ENCODE measurements at regions not wholly inside any gene's neighbourhood (a gene's known extent, or its start where the extent isn't known, plus 50 kb on each side); places are given as distances from the start of the nearest gene placed in this dataset.

DNA sequence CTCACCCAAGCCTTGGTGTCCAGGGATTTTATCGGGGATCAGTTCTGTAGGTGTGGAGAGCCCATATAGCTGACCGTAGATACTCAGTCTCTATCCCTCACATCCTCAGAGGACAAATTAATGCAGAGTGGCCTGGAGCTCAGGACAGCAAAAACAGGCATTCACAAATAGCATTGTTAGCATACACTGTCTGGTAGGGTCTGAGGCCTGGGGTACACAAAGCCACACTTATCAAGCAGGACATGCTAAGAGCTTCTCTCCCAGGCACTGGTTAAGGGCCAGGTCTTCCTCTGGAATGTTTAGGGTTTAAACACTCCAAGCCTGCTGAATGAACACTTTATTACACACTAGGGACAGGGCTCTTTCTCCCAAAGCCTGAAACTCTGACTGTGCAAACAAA, 253.2 kb downstream of the NEDD1 start:
- DNase-seq: no peak
- no peaks in the 10 kb centered on the region for H3K4me1 ChIP-seq

DNA sequence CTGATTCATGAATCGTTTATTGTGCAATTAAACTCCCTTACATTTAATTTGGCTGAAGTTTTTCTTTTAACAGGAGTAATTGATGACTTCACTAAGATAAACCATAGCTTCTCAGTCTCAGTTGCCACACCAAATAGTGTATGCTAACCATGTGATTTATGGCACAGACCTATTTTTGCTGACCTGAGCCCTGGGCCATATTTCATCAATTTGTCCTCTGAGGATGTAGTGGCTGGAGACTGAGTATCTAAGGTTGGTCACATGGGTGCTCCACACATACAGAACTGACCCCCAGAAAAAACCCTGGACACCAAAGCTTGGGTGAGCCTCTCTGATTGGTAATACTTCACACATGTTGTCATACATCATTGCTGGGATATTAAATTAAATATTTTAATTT, 255.1 kb downstream of the NEDD1 start:
- Histone ChIP-seq H3K4me3 (ENCODE audit: low read depth, low read length) (no peak overlapping the region), H3K4me1 (no peaks in the 10 kb centered on the region), H3K9me3 (no peaks in the 10 kb centered on the region), H3K27me3 (no peaks in the 10 kb centered on the region), H3K36me3 (no peaks in the 10 kb centered on the region)
- no peak for DNase-seq
- TF ChIP-seq, protein P1, sequence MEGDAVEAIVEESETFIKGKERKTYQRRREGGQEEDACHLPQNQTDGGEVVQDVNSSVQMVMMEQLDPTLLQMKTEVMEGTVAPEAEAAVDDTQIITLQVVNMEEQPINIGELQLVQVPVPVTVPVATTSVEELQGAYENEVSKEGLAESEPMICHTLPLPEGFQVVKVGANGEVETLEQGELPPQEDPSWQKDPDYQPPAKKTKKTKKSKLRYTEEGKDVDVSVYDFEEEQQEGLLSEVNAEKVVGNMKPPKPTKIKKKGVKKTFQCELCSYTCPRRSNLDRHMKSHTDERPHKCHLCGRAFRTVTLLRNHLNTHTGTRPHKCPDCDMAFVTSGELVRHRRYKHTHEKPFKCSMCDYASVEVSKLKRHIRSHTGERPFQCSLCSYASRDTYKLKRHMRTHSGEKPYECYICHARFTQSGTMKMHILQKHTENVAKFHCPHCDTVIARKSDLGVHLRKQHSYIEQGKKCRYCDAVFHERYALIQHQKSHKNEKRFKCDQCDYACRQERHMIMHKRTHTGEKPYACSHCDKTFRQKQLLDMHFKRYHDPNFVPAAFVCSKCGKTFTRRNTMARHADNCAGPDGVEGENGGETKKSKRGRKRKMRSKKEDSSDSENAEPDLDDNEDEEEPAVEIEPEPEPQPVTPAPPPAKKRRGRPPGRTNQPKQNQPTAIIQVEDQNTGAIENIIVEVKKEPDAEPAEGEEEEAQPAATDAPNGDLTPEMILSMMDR (IDR thresholded peaks at IDR 0.05; ENCODE audit: low read depth, low read length): no peak

More for the DNA sequence above, 253.2 kb downstream of the NEDD1 start:
- TF ChIP-seq, protein P1 (IDR thresholded peaks at IDR 0.05; ENCODE audit: low read depth, low read length): no peak
- Histone ChIP-seq H3K36me3 (no peaks in the 10 kb centered on the region), H3K9me3 (no peaks in the 10 kb centered on the region), H3K27me3 (no peaks in the 10 kb centered on the region), H3K4me3 (ENCODE audit: low read depth, low read length) (no peak overlapping the region)

DNA sequence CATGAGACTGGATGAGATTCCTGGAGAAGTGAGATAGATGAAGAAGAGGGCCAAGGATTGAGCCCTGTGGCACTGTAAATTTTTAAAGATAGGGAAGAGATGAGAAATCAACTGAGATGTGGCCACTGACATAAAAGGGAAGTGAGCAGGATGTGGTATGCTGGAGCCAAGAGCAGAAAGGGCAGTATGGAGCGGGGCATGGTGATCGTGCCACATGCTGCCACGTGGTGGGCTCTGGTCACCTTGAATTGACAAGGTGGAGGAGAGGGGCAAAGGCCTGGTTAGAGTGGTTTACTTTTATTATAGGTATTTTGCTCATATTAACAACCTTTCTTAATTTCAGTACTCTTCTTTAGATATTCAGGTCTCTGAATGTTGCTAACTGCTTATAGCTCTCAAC, 257.9 kb downstream of the NEDD1 start:
- no peak overlapping the region for H3K4me3 ChIP-seq (ENCODE audit: low read depth, low read length)
- TF ChIP-seq, protein P1 (IDR thresholded peaks at IDR 0.05; ENCODE audit: low read depth, low read length): no peak
- H3K27me3 ChIP-seq: no peaks in the 10 kb centered on the region
- H3K4me1 ChIP-seq: no peaks in the 10 kb centered on the region
- DNase-seq: no peak
- H3K36me3 ChIP-seq: no peaks in the 10 kb centered on the region
- no peaks in the 10 kb centered on the region for H3K9me3 ChIP-seq

DNA sequence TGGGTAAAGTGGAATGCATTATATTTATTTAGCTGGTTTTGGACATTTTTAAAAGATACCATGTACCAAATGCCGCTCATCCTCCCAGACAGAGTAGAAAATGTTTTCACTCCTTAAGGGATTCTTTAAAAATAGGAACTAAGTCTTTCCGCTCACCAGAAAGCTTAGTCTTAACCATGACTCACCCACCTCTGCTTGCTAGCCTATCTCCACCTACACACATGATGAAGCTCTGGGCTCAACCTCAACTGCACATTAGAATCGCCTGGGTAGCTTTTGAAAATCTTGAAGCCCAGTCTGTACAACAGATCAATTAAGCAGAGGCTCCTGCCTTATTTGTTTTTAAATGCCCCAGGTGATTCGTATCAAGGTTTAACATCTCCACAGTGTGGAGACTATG, 260.5 kb downstream of the NEDD1 start:
- no peak overlapping the region for H3K4me3 ChIP-seq (ENCODE audit: low read depth, low read length)
- H3K9me3 ChIP-seq: no peaks in the 10 kb centered on the region
- TF ChIP-seq, protein P1 (IDR thresholded peaks at IDR 0.05; ENCODE audit: low read depth, low read length): no peak
- no peaks in the 10 kb centered on the region for H3K4me1 ChIP-seq
- no peaks in the 10 kb centered on the region for H3K27me3 ChIP-seq
- DNase-seq: no peak
- no peaks in the 10 kb centered on the region for H3K36me3 ChIP-seq

DNA sequence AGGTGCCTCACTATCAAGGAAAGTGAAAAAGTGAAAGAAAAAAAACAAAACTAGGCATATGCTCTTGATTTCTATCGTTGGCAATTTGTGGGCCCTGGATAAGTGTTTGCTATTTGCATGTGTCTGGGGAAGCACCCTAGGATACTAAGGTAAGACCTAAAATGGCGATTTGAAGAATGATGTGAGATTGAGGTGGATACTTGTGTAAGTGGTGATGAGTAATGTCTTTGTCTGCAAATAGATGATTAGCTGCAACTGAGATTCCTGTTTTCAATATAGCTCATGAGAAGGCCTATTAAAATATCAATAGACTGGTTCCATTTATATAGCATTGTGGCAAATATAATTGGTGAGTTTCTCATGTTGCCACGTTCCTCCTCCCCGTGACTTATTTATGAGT, 261.7 kb downstream of the NEDD1 start:
- Histone ChIP-seq H3K27me3 (no peaks in the 10 kb centered on the region), H3K9me3 (no peaks in the 10 kb centered on the region), H3K4me3 (ENCODE audit: low read depth, low read length) (no peak overlapping the region), H3K4me1 (no peaks in the 10 kb centered on the region), H3K36me3 (no peaks in the 10 kb centered on the region)
- TF ChIP-seq, protein P1 (IDR thresholded peaks at IDR 0.05; ENCODE audit: low read depth, low read length): no peak
- no peak for DNase-seq

DNA sequence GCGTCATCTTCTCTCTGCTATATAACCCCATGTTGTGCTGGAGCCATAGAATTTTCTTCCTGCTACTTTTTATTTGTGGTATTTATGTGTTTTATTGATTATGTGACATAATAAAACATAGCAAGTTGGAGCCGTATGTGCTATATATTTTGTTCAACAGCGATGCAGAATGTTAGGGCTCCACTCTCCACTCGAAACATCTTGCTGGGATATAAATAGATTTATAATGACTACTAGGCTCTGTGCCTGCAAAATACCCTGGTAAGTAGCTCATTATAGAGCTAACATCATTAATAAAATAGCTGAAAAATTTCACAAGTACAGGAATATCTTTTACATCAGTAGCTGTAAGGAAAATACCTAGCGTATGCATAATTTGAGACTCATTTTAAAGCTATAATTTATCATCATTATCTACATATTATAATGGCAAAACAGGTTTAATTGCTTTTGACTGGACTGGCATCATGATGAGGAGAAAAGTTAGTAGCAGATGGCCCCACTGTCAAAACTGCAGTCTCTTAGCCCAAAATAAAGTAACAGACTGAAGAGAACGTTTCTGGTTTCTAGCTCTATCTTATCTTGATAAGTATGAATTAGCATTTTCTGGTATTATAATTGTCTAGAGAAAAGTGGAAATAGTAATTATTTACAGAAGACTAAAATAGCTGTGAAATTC, 263.0 kb downstream of the NEDD1 start:
- DNase-seq: no peak
- H3K4me3 ChIP-seq (ENCODE audit: low read depth, low read length): no peak overlapping the region
- TF ChIP-seq, protein P1 (IDR thresholded peaks at IDR 0.05; ENCODE audit: low read depth, low read length): no peak
- H3K9me3 ChIP-seq: no peaks in the 10 kb centered on the region
- H3K4me1 ChIP-seq: no peaks in the 10 kb centered on the region
- no peaks in the 10 kb centered on the region for H3K36me3 ChIP-seq
- no peaks in the 10 kb centered on the region for H3K27me3 ChIP-seq
